ENCODE measurements at regions not wholly inside any gene's neighbourhood (a gene's known extent, or its start where the extent isn't known, plus 50 kb on each side); places are given as distances from the start of the nearest gene placed in this dataset.

- Histone ChIP-seq H3K4me3 (ENCODE audit: low read length) (no peak overlapping the region), H3K36me3 (ENCODE audit: control insufficient read depth, insufficient read depth, low read length, severe bottlenecking) (no peaks in the 10 kb centered on the region), H3K27me3 (replicated peaks; ENCODE audit: control insufficient read depth, insufficient read depth, low read length) (no peaks in the 10 kb centered on the region), H3K4me1 (ENCODE audit: control insufficient read depth, insufficient read depth, low read length) (peaks cover 26% of the 10 kb centered on the region), H3K9ac (ENCODE audit: low read length) (no peak overlapping the region), H3K9me3 (ENCODE audit: control insufficient read depth, low read length) (no peaks in the 10 kb centered on the region)
- peak; percentile 43 for DNase-seq (ENCODE audit: low read depth)
These were observed 391.4 kb upstream of the RARB start for GRCh38 chr3:25036633-25037032.

- H3K4me1 ChIP-seq (ENCODE audit: control insufficient read depth, insufficient read depth, low read length): peaks cover 26% of the 10 kb centered on the region
- no peaks in the 10 kb centered on the region for H3K36me3 ChIP-seq (ENCODE audit: control insufficient read depth, insufficient read depth, low read length, severe bottlenecking)
- peak; percentile 91 for DNase-seq (ENCODE audit: low read depth)
- H3K9ac ChIP-seq (ENCODE audit: low read length): no peak overlapping the region
- H3K4me3 ChIP-seq (ENCODE audit: low read length): no peak overlapping the region
- no peaks in the 10 kb centered on the region for H3K9me3 ChIP-seq (ENCODE audit: control insufficient read depth, low read length)
- H3K27me3 ChIP-seq (replicated peaks; ENCODE audit: control insufficient read depth, insufficient read depth, low read length): no peaks in the 10 kb centered on the region
These were observed 391.0 kb upstream of the RARB start for GRCh38 chr3:25037049-25037547.

GRCh38 chr3:25038271-25038670, 389.8 kb upstream of the RARB start:
- Histone ChIP-seq H3K27me3 (replicated peaks; ENCODE audit: control insufficient read depth, insufficient read depth, low read length) (no peaks in the 10 kb centered on the region), H3K9me3 (ENCODE audit: control insufficient read depth, low read length) (no peaks in the 10 kb centered on the region), H3K4me1 (ENCODE audit: control insufficient read depth, insufficient read depth, low read length) (peaks cover 26% of the 10 kb centered on the region), H3K36me3 (ENCODE audit: control insufficient read depth, insufficient read depth, low read length, severe bottlenecking) (no peaks in the 10 kb centered on the region), H3K9ac (ENCODE audit: low read length) (no peak overlapping the region), H3K4me3 (ENCODE audit: low read length) (no peak overlapping the region)
- no peak for DNase-seq (ENCODE audit: low read depth)

GRCh38 chr3:25038922-25039321, 389.1 kb upstream of the RARB start:
- Histone ChIP-seq H3K4me3 (ENCODE audit: low read length) (no peak overlapping the region), H3K9ac (ENCODE audit: low read length) (no peak overlapping the region)

GRCh38 chr3:25040748-25041147, 387.3 kb upstream of the RARB start:
- Histone ChIP-seq H3K27me3 (replicated peaks; ENCODE audit: control insufficient read depth, insufficient read depth, low read length) (no peaks in the 10 kb centered on the region), H3K9me3 (ENCODE audit: control insufficient read depth, low read length) (no peaks in the 10 kb centered on the region), H3K4me3 (ENCODE audit: low read length) (no peak overlapping the region), H3K4me1 (ENCODE audit: control insufficient read depth, insufficient read depth, low read length) (peaks cover 26% of the 10 kb centered on the region), H3K36me3 (ENCODE audit: control insufficient read depth, insufficient read depth, low read length, severe bottlenecking) (no peaks in the 10 kb centered on the region), H3K9ac (ENCODE audit: low read length) (no peak overlapping the region)
- DNase-seq (ENCODE audit: low read depth): peak; percentile 64

More at GRCh38 chr3:25038922-25039321, 389.1 kb upstream of the RARB start:
- Histone ChIP-seq H3K36me3 (ENCODE audit: control insufficient read depth, insufficient read depth, low read length, severe bottlenecking) (no peaks in the 10 kb centered on the region), H3K4me1 (ENCODE audit: control insufficient read depth, insufficient read depth, low read length) (peaks cover 26% of the 10 kb centered on the region), H3K9me3 (ENCODE audit: control insufficient read depth, low read length) (no peaks in the 10 kb centered on the region), H3K27me3 (replicated peaks; ENCODE audit: control insufficient read depth, insufficient read depth, low read length) (no peaks in the 10 kb centered on the region)
- DNase-seq (ENCODE audit: low read depth): peak; percentile 79

- Histone ChIP-seq H3K27me3 (replicated peaks; ENCODE audit: control insufficient read depth, insufficient read depth, low read length) (no peaks in the 10 kb centered on the region), H3K4me3 (ENCODE audit: low read length) (no peak overlapping the region), H3K9ac (ENCODE audit: low read length) (no peak overlapping the region), H3K9me3 (ENCODE audit: control insufficient read depth, low read length) (no peaks in the 10 kb centered on the region), H3K36me3 (ENCODE audit: control insufficient read depth, insufficient read depth, low read length, severe bottlenecking) (no peaks in the 10 kb centered on the region), H3K4me1 (ENCODE audit: control insufficient read depth, insufficient read depth, low read length) (peaks cover 24% of the 10 kb centered on the region)
- DNase-seq (ENCODE audit: low read depth): no peak
These were observed 386.0 kb upstream of the RARB start for GRCh38 chr3:25041871-25042584.

- Histone ChIP-seq H3K36me3 (ENCODE audit: control insufficient read depth, insufficient read depth, low read length, severe bottlenecking) (no peaks in the 10 kb centered on the region), H3K27me3 (replicated peaks; ENCODE audit: control insufficient read depth, insufficient read depth, low read length) (no peaks in the 10 kb centered on the region), H3K9ac (ENCODE audit: low read length) (no peak overlapping the region), H3K9me3 (ENCODE audit: control insufficient read depth, low read length) (no peaks in the 10 kb centered on the region), H3K4me3 (ENCODE audit: low read length) (no peak overlapping the region), H3K4me1 (ENCODE audit: control insufficient read depth, insufficient read depth, low read length) (peaks cover 14% of the 10 kb centered on the region)
- DNase-seq (ENCODE audit: low read depth): no peak
These were observed 384.9 kb upstream of the RARB start for GRCh38 chr3:25043177-25043576.

GRCh38 chr3:25043749-25044148, 384.3 kb upstream of the RARB start:
- Histone ChIP-seq H3K9ac (ENCODE audit: low read length) (no peak overlapping the region), H3K36me3 (ENCODE audit: control insufficient read depth, insufficient read depth, low read length, severe bottlenecking) (no peaks in the 10 kb centered on the region), H3K27me3 (replicated peaks; ENCODE audit: control insufficient read depth, insufficient read depth, low read length) (no peaks in the 10 kb centered on the region), H3K4me1 (ENCODE audit: control insufficient read depth, insufficient read depth, low read length) (peaks cover 11% of the 10 kb centered on the region), H3K4me3 (ENCODE audit: low read length) (no peak overlapping the region), H3K9me3 (ENCODE audit: control insufficient read depth, low read length) (no peaks in the 10 kb centered on the region)
- DNase-seq (ENCODE audit: low read depth): no peak

GRCh38 chr3:25044762-25045710, 383.0 kb upstream of the RARB start:
- DNase-seq (ENCODE audit: low read depth): peak; percentile 72

GRCh38 chr3:25046911-25047771, 380.9 kb upstream of the RARB start:
- DNase-seq (ENCODE audit: low read depth): no peak
- Histone ChIP-seq H3K4me1 (ENCODE audit: control insufficient read depth, insufficient read depth, low read length) (peaks cover 5% of the 10 kb centered on the region), H3K9ac (ENCODE audit: low read length) (no peak overlapping the region), H3K36me3 (ENCODE audit: control insufficient read depth, insufficient read depth, low read length, severe bottlenecking) (no peaks in the 10 kb centered on the region), H3K27me3 (replicated peaks; ENCODE audit: control insufficient read depth, insufficient read depth, low read length) (no peaks in the 10 kb centered on the region), H3K4me3 (ENCODE audit: low read length) (no peak overlapping the region), H3K9me3 (ENCODE audit: control insufficient read depth, low read length) (no peaks in the 10 kb centered on the region)

More at GRCh38 chr3:25044762-25045710, 383.0 kb upstream of the RARB start:
- H3K9me3 ChIP-seq (ENCODE audit: control insufficient read depth, low read length): no peaks in the 10 kb centered on the region
- H3K27me3 ChIP-seq (replicated peaks; ENCODE audit: control insufficient read depth, insufficient read depth, low read length): no peaks in the 10 kb centered on the region
- no peaks in the 10 kb centered on the region for H3K36me3 ChIP-seq (ENCODE audit: control insufficient read depth, insufficient read depth, low read length, severe bottlenecking)
- H3K4me3 ChIP-seq (ENCODE audit: low read length): no peak overlapping the region
- H3K9ac ChIP-seq (ENCODE audit: low read length): no peak overlapping the region
- H3K4me1 ChIP-seq (ENCODE audit: control insufficient read depth, insufficient read depth, low read length): peaks cover 11% of the 10 kb centered on the region
